HG03175 (cell line): ENCODE measurements at regions not wholly inside any gene's neighbourhood (a gene's known extent, or its start where the extent isn't known, plus 50 kb on each side); places are given as distances from the start of the nearest gene placed in this dataset.

Experiments
- ATAC-seq: cut with Tn5 transposase; IDR thresholded peaks from one replicate; pipeline ENCODE4 v1.9.1; 2021; ENCODE audit warnings: mild to moderate bottlenecking, moderate library complexity; ENCODE audit not compliant: unreplicated experiment

DNA sequence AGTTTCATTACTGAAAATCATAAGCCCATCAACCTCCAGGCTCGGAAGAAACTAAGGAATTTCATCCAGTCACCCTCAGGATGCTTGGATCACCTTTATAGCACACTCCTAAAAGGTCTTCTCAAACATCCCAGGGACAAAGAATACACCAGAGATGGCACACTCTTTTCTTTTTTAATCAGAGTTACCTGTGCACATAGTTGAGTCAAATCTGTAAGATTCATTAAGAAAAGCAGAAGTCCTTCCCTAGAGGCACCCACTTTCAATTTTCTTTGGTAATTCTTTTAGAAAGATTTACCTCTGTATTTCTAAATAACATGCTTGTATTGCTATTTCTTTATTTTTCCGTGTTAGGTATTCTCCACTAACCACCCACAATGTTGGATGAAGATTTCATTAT is 50.6 kb upstream of the IL6 start:
- ATAC-seq = no peak

DNA sequence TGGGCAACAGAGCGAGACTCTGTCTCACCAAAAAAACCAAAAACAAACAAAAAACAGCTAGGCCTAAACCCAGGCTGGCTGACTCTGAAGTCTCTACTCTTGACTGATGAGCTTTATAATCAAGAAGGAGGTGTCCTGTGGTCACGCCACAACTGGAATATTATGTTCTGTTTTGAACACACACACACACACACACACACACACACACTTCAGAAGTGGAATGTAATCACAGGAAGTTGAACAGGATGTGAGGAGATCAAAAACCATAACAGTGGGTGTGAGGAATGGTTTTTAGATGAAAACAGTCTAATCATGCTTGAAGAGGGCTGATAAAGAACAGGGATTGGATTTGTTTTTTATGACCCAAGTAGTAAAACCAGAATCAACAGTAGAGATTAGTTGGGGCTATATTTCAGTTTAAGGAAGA is 51.1 kb upstream of the IL6 start:
- ATAC-seq = no peak

DNA sequence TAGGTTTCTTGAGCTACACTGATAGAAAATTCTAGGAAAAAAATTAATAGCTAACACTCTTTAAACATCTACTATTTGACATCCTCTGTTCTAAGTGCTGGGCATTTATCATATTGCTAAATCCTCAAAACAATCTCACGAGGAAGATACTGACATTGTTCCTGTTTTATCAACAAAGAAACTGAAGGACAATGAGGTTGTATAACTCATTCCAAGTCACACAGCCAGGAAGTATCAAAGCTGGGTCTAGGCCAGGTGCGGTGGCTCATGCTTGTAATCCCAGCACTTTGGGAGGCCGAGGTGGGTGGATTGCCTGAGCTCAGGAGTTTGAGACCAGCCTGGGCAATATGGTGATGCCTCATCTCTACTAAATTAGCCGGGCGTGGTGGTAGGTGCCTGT is 51.6 kb upstream of the IL6 start:
- ATAC-seq = no peak

DNA sequence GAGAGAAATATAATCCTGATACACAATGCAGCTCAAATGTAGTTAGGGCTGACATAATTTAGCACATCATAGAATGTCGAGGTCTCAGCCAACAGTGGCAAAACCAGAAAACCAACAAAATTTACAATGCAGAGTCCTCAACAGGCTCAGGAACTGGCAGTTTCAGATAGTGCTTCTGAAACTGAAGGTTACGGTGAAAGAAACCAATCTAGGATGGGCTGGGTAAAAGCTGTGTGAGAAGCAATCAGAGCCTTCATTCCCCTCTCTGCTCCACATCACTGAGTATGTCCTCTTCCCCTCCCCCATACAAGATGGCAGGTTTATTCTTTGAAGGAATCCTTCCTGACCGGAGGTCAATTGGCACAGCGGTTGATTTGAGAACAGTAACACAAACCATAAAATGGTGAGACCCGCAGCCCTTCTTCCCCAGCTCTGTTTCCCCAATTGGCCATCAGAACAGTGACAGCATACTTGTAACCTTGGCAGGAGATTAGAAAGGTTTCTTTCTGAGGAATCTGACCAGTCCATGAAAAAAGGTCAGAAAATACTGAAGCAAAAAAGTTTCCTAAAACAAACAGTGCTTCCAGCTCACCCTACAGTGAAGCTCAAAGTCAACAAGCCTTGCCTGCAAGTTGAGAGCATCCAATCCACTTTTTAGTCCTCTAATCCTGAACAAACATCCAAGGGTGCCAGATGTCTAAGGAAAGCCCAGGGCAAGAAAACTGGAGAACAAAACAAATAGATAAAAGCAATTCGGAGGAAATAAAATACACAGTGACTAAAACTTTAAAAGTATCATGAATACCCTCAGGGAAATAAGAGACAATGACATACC is 53.9 kb upstream of the IL6 start:
- peak; percentile 84 for ATAC-seq

DNA sequence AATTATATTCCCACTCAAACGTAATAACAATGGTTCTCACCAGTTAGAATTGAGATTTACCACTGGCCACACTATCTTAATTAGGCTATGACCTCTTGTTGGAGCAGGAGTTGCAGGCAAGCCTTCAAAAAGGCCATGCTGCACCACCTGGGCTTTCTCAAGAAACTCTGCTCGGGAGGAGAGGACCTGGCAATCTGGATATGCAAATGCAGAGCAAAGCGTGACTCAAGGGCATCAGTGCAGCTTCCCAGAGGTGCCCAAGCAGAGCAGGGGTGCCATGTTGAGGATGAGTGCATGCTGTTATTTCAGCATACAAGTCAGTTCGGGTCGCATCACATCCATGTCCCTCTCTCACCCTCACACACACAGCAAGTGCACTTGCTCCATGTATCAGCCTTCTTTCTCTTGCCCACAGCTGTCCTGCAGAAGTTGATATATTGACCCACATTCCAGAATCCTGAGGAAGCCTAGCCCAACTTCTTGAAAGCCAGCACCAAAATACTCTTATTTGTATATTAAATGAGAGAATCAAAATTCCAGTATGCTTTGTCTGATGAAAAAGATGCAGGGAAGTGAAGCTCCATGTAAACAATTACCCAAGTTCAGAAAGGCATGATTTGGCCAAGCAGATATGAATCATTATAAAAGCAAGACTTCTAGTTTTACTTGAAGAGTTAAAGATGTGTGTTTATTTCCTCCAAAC is 55.7 kb upstream of the IL6 start:
- no peak for ATAC-seq

DNA sequence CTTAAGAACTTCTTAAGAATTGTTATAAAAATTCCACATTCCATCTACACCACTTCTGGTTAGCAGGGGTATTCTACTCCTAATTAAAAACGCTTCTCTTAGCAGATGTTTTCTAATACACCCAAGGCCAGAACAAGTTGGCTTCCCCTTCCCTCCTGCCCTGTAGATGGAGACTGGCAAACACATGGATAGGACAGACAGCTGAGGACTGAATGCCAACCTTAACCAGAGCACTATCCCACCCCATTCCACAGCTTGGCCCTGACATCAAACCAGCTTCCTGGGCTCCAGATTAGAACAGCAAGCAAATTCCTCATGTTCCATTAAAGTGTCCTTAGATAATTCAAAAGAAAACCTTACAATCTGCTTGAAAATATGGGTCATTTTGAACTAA is 56.6 kb upstream of the IL6 start:
- no peak for ATAC-seq

DNA sequence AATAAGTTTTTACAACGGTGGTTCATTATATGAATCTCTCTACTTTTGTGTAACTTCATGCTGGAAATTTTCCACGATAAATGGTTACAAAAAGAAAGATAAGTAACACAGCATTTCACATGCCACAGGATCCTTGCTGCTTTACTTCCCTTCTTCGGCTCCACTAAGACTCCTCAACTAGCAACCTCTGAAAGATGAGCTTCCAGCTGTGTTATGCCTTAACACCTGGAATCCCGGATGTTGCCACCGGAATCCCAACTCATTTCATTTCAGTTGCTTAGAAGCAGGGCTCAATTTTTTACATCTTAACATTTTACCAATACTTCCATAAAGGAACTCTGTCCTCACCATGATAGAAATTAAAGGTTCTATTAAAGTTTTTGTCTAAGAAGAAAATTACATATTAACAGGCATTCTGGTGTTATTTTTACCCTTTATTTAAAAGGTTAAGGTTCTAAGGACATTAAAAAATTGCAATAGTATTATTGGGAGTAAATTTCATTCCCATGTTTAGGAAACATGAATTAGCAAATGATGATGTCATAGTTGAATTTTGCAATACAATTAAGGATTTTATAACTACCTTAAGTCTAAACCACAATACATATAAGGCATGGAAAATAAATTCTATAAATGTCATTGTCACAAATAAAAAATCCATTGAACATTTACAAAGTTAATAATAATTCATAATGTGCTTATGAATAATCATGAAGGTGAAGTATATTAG is 57.1 kb upstream of the IL6 start:
- no peak for ATAC-seq

DNA sequence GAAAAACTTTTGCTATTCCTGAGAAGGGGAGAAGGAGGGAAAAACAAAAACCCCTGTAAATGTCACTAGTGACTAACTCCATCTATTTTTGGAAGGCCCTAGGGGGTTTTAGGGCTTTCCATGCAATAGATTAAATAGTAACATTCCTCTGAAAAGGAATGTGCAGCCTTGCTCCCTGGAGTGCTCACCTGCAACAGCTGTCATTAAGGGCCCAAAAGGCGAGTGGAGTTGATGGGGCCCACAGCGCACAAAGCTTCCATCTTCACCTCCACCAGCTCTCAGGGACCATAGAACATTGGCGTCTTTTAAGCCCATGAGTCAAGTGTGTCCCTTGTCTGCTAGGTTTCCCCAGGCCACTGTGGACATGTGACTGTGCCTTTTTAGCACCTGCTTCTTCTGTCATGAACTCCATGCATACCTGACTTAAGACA is 58.0 kb upstream of the IL6 start:
- no peak for ATAC-seq

DNA sequence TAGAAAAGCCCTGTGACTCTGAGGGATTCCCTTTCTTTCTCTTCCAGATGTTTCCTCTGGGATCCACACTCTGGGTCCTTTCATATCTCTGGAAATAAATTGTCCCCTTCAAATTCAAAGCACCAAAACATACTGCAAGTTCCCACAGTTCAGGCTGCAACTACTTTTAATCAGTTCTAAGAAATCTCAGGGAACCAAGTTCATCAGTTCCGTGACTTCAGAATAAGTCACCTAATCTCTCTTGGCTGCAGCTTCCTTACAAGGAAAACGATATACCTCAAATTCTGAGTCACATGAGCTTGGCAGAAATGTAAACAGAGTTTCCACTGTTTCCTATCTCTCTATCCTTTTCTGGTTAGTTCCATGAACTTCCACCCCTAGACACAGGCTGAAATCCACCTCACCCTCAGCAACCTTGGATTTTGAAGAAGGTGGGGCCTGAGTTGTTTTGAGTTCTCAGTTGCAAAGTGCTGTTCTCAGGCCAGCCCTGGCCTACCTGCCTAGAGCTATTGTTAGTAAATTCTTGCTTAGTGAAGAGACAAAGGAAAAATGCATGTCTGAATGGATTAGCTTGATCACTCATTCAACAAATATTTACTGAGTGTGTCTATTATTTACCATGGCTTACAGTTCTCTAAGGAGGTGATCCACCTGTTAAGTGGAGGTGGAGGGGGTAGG is 59.3 kb upstream of the IL6 start:
- no peak for ATAC-seq

DNA sequence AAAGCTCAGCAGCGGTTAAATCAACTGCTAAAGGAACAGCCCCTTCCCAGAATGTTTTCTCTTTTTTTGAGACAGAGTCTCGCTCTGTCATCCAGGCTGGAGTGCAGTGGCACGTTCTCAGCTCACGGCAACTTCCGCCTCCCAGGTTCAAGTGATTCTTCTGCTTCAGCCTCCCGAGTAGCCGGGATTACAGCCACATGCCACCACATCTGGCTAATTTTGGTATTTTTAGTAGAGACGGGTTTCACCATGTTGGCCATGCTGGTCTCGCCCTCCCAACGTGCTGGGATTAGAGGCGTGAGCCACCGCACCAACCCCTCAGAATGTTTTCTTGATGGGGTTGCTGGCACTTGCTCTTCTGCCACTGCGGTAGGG is 59.8 kb upstream of the IL6 start:
- no peak for ATAC-seq

DNA sequence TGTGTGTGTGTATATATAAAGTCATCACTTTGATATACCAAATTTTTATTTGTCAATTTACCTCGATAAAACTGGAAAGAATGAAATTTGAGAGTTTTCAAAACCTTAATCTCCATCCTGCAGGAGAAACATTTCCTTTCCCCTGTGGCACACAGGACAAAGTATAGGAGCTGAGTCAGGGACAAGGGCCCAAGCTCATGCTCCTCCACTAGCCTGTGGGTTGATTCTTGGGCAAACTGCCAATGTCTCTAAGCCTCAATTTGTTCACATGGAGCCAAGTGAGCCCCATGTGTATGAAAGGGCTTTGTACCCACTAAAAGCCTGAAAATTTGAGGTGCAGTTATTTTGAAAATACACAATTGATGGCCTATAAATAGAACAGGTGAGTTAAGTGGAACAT is 60.3 kb upstream of the IL6 start:
- no peak for ATAC-seq

DNA sequence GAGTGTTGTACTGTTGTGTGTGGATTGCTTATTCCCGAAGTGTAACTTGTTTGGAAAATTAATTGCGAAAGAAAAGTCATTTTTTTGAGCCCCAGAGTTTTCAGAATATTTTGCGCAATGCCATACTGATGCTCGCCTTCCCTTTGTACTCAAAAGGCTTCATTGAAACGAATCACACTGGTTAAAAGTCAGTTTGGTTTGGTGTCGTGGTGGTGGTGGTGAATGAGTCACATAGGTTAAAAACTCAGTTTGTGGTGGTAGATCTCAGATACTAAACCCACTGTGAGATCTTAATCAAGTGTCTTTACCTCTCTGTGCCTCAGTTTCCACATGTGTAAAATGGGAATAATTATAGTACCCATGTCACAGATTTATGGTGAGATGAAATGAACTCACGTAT is 61.1 kb upstream of the IL6 start:
- no peak for ATAC-seq

DNA sequence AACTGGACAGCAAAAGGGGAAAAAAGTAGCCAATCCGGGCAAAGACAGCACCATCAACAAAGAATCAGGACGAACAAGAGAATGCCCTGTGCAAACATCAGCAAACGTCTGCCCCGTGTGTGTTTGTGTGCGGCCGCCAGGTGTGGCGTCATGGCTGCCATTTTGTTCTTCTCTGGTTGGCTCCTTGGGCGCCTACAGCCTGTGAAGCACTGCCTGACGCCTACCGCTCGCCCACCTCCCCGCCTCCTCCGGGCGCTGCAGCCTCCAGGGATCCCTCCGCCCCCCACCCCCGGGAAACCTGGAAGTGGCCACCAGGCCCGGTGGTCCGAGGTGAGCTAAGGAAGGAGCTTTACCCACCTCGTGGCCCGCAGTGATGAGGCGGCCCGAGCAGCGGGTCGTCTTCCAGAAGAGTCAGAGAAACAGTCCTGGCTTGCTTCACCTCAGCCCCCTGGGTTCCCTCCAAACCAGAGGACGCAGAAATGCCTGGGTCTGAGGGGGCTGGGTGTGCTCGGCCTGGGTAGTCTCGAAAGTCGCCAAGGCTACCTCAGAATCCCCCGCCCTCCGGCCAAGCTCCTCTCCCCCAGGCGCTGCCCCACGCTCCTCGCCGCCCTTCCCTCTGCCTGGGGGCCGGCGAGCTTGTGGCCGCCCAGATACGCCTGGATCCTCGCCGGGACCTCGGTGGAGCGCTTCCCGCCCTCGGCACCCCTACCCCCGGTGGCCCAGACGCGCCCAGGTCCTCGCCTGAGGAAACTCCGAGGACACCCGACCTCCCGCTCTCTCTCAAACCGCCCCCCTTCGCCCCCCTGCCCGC is 61.8 kb upstream of the IL6 start:
- ATAC-seq = no peak

DNA sequence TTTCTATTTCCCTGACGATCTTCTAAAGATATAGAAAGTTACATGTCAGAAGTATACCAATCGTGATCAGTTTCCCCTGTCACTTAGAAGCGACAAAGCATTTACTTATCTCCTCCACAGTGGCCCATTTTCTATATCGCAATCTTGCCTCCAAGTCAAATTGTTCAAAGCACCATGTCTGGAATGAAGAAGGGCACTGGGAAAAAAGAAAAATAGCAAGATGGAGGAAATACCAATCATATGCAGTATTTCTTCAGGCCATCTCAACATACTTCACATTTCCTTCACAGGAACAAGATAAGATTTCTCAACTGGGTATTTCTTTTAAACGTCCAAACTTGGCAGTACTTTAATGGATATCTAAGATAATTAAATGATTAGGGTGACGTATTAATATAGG is 63.3 kb upstream of the IL6 start:
- ATAC-seq = no peak

DNA sequence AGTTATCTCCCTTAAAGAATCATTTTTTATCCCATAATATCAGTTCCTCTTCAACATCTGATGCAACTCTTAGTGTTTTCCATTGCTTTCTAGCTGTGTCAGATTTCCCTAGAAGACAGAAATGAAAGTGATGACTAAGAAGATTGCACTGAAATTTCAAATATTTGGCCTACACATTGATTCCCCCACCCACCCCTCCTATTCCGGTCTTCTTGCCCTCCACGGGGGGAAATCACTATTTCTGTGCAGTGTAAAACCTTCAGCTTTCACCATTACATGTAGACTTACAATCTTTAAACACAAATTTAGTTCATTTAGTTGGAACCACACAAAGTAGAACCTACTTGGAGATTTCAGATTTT is 63.7 kb upstream of the IL6 start:
- ATAC-seq = no peak

DNA sequence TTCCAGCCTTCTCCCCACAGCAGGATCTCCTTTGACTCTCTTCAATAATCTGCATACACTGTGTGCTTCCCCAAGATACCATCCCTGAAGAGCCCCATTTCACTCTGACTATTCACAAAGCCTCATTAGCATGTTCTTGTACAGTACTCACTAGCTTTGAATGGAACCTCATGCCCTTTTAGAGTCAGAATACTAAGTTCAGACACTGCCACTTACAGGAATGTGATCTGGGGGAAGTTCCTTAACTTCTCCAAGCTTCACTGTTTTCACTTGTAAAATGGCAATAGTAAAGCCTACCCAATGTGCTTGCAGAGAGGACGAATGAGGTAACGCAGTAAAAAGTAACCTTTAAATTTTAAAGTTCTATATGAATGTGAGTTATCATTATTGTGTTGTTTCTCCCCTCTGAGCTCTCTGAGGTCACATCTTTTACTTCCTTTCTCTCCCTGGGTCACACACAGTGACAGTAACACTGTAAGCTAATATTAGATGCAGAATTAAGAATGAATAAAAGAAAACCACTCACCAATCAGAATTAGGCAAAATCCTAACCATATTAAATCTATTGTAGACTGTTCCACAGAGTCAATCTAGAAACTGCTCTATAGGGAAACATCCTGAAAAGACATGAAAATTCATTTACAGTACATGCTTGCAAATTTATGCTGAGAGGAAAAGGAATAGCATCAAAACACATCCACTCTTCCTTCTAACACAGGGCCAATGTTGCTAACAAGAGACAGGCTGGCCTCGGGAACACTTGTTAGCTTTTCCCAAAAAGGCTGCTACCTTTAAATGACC is 64.2 kb upstream of the IL6 start:
- ATAC-seq = peak; percentile 39

DNA sequence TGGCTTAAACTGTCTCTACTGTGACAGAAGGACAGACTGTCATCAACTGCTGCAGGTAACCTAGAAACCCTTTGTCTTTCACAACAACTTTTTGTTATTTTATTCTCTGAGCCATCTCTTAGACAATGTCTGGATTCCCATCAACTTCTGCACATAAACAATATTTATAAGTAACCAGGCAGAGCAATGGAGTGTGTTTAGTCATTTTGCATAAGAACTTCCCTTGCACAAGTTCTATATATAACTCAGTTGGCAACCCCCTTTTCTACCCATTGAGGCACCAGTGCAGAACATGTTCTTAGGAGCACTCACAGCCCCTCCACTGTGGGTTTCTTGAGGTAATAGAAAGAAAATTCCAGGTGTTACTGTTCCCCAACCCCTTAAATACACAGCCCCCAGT is 65.0 kb upstream of the IL6 start:
- peak; percentile 34 for ATAC-seq

DNA sequence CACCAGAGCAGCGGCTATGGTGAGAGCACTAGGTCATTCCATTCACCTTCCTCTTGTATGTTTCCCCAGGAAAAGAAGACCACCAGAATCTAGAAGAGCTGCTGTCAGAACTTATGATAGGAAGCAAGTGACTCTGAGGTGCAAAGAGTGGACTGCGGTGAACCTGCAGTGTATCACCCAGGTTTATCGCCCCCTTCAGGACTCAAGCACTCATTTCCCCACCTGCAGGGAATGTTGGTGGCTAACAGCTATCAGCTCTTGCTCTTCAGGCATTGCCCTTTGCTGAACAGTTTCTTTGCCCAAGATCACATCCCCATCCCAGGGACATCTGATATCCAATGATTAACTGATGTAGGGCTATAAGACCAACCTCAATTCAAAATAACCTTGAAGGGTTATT is 66.3 kb upstream of the IL6 start:
- no peak for ATAC-seq

DNA sequence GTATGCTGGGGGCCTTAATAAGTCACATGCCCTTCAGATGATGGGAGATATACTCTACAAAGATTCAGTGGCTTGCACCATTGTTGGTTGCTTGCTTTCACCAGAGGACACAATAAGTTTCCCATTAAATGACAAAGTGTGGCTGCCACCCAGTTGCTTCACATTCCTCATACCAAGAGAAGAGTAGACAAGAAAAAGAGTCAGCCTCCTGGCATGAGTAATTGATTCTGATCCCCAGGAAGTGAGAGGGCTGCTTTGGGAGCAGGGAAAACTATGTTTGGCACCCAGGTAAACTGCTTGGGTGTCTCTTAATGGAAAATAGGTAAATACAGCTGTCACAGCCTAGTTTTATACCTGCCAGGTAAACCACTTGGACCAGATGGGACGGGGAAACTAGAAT is 66.7 kb upstream of the IL6 start:
- no peak for ATAC-seq

DNA sequence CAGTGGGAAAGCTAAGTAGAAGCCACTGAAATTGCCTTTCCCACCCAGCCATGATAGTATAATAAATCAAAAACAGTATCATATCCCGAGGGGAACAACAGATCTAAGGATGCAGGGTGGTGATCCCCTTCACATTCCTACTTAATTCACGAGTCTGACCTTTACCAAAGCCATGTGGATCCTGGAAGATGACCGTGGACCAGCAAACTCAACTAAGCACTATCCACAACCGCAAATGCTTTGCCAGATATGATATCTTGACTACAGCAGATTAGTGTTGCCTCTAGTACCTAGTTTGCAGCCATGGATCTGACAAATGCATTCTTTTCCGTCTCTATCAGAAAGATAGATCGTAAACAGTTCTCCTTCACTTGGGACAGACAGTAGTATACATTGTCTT is 67.3 kb upstream of the IL6 start:
- ATAC-seq = no peak
